PC-3 (cell line): ENCODE measurements at regions not wholly inside any gene's neighbourhood (a gene's known extent, or its start where the extent isn't known, plus 50 kb on each side); places are given as distances from the start of the nearest gene placed in this dataset.

Experiments
- CTCF ChIP-seq: fragments of 300-600 bp; sonication (generic); conservative IDR thresholded peaks from 2 replicates; pipeline ENCODE4 v1.5.1; 2017; ENCODE audit warnings: antibody characterized with exemption, low read depth, mild to moderate bottlenecking, low read length
- EZH2 ChIP-seq: fragments of 300-600 bp; sonication (generic); IDR thresholded peaks from one replicate; pipeline ENCODE4 v1.6.1; 2017; ENCODE audit warnings: antibody characterized with exemption, mild to moderate bottlenecking, low read length; ENCODE audit not compliant: unreplicated experiment

DNA sequence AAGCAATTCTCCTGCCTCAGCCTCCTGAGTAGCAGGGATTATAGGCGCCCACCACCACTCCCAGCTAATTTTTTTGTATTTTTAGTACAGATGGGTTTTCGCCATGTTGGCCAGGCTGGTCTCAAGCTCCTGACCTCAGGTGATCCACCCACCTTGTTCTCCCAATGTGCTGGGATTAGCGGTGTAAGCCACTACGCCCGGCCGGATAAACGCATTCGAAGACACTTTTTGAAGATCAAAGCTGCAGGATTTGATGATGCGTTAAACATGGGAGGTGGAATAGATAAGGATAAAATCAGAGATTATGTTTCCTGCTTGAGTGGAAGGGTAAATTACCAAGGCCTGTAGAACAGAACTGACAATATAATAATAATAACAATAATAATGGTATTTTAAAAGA lies 389.4 kb upstream of the POU3F1 start:
- TF ChIP-seq CTCF (no peak), EZH2 (no peak)
